Sigmoid colon (tissue), 3 donors: ENCODE measurements at regions not wholly inside any gene's neighbourhood (a gene's known extent, or its start where the extent isn't known, plus 50 kb on each side); places are given as distances from the start of the nearest gene placed in this dataset.

Experiments used
- POLR2A ChIP-seq, 2 donors: fragments of 450-650 bp; IDR thresholded peaks; one replicate each; pipeline ENCODE4 v1.6.1; 2016; ENCODE audit warnings: antibody characterized with exemption in 2 of 2, mild to moderate bottlenecking in 2 of 2, moderate library complexity in 2 of 2
- TF ChIP-seq, protein P1 (sequence below), 4 experiments: fragments of 450-650 bp in 3 of 4; fragments of 200-600 bp in 1 of 4; IDR thresholded peaks; one replicate each; pipeline ENCODE4 v1.5.1; 2016 to 2019; ENCODE audit warnings: antibody characterized with exemption in 4 of 4, mild to moderate bottlenecking in 3 of 4, moderate library complexity in 2 of 4

DNA sequence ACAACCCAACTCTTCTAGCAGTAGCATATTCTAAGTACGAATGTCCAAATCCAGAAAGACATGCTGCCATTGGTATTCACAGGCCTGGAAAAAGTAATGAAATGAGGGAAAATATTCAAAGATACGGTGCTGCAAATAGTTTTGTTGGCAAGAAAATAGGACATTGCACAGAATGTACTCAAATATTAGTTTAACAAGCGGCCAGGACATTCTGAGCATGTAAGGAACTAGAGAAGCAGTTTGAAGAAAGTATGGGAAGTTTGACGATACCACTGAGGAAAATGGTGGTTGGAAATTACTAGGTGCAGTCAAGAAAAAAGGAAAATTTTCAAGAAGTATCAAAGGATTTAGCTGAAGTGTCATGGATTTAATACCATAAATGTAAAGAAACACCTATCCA is 468.0 kb upstream of the GRIN3A start:
- TF ChIP-seq, protein P1, sequence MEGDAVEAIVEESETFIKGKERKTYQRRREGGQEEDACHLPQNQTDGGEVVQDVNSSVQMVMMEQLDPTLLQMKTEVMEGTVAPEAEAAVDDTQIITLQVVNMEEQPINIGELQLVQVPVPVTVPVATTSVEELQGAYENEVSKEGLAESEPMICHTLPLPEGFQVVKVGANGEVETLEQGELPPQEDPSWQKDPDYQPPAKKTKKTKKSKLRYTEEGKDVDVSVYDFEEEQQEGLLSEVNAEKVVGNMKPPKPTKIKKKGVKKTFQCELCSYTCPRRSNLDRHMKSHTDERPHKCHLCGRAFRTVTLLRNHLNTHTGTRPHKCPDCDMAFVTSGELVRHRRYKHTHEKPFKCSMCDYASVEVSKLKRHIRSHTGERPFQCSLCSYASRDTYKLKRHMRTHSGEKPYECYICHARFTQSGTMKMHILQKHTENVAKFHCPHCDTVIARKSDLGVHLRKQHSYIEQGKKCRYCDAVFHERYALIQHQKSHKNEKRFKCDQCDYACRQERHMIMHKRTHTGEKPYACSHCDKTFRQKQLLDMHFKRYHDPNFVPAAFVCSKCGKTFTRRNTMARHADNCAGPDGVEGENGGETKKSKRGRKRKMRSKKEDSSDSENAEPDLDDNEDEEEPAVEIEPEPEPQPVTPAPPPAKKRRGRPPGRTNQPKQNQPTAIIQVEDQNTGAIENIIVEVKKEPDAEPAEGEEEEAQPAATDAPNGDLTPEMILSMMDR (IDR thresholded peaks at IDR 0.05) = no peak
- no peak for TF ChIP-seq POLR2A (IDR thresholded peaks at IDR 0.05)
